ENCODE measurements at regions not wholly inside any gene's neighbourhood (a gene's known extent, or its start where the extent isn't known, plus 50 kb on each side); places are given as distances from the start of the nearest gene placed in this dataset.

DNA sequence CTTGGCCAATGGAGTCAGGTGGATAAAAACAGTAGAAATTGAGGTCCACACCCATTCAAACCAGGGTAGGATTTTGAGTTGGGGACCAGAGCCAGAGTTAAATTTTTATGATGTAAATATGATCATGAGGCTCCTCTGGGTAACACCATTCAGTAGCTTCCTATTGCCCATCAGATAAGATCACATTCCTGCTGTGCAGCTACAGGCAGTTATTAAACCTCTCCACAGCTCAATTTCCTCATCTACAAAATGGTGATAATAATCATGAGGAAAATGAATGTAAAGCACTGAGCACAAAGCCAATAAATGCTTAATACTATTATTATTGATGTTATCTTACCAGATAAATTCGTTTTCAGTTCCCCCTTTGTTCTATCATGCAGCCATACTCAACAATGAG, 432.0 kb downstream of the CAAP1 start:
- peaks cover 2% of the 10 kb centered on the region for H3K9me3 Mint-ChIP-seq
- no peaks in the 10 kb centered on the region for H3K36me3 Mint-ChIP-seq (ENCODE audit: low read depth)
- H3K4me1 Mint-ChIP-seq (ENCODE audit: low read depth) = no peaks in the 10 kb centered on the region
- no peak overlapping the region for H3K27ac Mint-ChIP-seq
- POLR2A ChIA-PET = no interaction called here
- DNase-seq (no peak), ATAC-seq (no peak)
- CTCF ChIA-PET = no interaction called here
- TF ChIP-seq, protein P1, sequence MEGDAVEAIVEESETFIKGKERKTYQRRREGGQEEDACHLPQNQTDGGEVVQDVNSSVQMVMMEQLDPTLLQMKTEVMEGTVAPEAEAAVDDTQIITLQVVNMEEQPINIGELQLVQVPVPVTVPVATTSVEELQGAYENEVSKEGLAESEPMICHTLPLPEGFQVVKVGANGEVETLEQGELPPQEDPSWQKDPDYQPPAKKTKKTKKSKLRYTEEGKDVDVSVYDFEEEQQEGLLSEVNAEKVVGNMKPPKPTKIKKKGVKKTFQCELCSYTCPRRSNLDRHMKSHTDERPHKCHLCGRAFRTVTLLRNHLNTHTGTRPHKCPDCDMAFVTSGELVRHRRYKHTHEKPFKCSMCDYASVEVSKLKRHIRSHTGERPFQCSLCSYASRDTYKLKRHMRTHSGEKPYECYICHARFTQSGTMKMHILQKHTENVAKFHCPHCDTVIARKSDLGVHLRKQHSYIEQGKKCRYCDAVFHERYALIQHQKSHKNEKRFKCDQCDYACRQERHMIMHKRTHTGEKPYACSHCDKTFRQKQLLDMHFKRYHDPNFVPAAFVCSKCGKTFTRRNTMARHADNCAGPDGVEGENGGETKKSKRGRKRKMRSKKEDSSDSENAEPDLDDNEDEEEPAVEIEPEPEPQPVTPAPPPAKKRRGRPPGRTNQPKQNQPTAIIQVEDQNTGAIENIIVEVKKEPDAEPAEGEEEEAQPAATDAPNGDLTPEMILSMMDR (IDR thresholded peaks at IDR 0.05) = no peak
- H3K4me3 Mint-ChIP-seq = no peak overlapping the region
- intact Hi-C loops (cut with micrococcal nuclease) = no loop called here
- no peaks in the 10 kb centered on the region for H3K27me3 Mint-ChIP-seq

DNA sequence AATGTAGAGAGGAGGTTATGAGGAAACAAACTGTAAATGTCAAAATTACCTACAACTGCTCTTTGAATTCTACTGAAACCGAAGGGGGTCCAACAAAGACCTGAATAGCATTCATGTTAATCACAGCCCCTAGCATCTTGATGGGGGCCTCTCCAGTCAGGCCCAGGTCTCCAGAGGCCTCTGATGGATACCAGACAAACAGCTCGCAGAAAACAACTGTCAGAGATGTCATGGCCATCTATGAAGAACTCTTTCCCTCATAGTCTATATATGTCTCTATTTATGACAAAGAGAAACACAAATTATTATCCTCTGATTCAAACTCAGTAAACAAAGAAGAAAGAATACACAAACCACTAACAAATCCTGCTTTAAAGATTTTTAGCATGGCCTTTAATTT, 432.6 kb downstream of the CAAP1 start:
- no peaks in the 10 kb centered on the region for H3K27me3 Mint-ChIP-seq
- no peak overlapping the region for H3K27ac Mint-ChIP-seq
- no peaks in the 10 kb centered on the region for H3K9me3 Mint-ChIP-seq
- ChIA-PET CTCF (no interaction called here), POLR2A (no interaction called here)
- ATAC-seq = no peak
- no peak for DNase-seq
- TF ChIP-seq, protein P1 (IDR thresholded peaks at IDR 0.05) = no peak
- H3K4me1 Mint-ChIP-seq (ENCODE audit: low read depth) = no peaks in the 10 kb centered on the region
- H3K36me3 Mint-ChIP-seq (ENCODE audit: low read depth) = no peaks in the 10 kb centered on the region
- intact Hi-C loops (cut with micrococcal nuclease) = no loop called here
- H3K4me3 Mint-ChIP-seq = no peak overlapping the region

DNA sequence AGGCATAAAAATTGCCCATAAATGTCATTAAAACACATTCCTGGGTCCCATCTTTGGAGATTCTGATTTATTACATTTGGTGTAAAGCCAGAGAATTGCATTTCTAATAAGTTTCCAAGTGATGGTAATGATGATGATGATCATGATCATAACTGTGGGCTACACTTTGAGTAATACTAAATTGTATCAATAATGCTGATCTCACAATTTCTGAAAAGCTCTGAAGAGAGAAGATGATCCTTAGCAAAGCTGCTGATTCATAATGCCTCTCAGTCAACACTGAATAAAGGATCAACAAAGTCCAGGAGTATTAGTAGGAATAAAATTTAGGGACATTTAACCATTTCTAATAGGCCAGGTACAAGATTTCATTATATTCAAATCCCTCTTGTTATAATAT, 434.5 kb downstream of the CAAP1 start:
- no peaks in the 10 kb centered on the region for H3K4me1 Mint-ChIP-seq (ENCODE audit: low read depth)
- H3K4me3 Mint-ChIP-seq = no peak overlapping the region
- no peaks in the 10 kb centered on the region for H3K27me3 Mint-ChIP-seq
- no peaks in the 10 kb centered on the region for H3K36me3 Mint-ChIP-seq (ENCODE audit: low read depth)
- no peak for ATAC-seq
- TF ChIP-seq, protein P1 (IDR thresholded peaks at IDR 0.05) = no peak
- intact Hi-C loops (cut with micrococcal nuclease) = no loop called here
- POLR2A ChIA-PET = no interaction called here
- H3K27ac Mint-ChIP-seq = no peak overlapping the region
- CTCF ChIA-PET = interaction anchor here (1.1 kb wide), 1 partner anchor 134 kb away, joined by 3 read pairs; no protein-coding TSS in a partner anchor
- DNase-seq = no peak
- H3K9me3 Mint-ChIP-seq = no peaks in the 10 kb centered on the region

DNA sequence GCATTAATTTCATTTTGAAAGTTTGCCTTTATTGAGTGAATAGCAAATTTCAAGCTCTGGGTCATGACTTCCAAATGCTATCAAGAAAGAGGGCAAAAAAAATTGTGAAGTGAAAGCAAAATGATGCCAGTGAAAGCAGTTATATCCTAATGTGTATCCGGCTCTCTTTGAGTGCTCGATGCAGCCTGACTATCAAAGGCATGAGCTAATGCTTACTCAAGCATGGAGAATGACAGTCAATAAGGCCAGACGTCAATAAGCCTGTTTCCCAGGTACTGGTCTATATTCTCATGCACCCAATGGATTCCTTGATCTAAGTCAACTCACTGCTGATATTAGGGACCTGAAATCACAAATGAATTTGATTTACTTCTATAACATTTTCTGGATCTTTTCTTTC, 435.5 kb downstream of the CAAP1 start:
- TF ChIP-seq, protein P1 (IDR thresholded peaks at IDR 0.05) = no peak
- ATAC-seq = no peak
- CTCF ChIA-PET = interaction anchor here (1.1 kb wide), 1 partner anchor 133 kb away, joined by 3 read pairs; no protein-coding TSS in a partner anchor

DNA sequence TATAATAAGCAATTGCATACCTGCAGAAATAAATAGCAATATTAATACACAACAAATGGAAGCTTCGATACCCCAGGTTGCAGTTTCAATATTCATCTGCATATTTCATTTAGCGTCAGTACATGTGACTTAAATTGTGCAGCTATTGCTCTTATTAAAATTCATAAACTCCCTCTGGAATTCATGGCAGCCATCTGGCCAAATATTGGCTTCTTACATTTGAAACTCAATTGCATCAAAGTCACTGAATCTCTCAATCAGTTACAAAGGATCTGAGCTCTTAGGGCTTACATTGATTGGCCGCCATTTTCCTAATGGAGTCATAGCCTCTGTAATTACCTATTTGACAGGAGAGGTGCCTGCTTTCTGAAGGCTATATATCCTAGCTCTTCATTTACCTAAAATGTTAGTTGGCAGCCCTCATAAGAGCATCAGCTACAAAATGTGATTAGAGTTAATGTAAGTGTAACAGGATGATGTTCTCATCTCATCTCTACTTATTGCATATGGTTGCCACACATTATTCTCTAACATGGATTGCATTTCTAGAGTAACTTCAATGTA, 453.5 kb downstream of the CAAP1 start:
- H3K27me3 Mint-ChIP-seq = no peaks in the 10 kb centered on the region
- no peak overlapping the region for H3K4me3 Mint-ChIP-seq
- no peaks in the 10 kb centered on the region for H3K36me3 Mint-ChIP-seq (ENCODE audit: low read depth)
- H3K4me1 Mint-ChIP-seq (ENCODE audit: low read depth) = no peaks in the 10 kb centered on the region
- H3K9me3 Mint-ChIP-seq = no peaks in the 10 kb centered on the region
- intact Hi-C loops (cut with micrococcal nuclease) = no loop called here
- ATAC-seq (no peak), DNase-seq (no peak)
- TF ChIP-seq, protein P1 (IDR thresholded peaks at IDR 0.05) = no peak
- ChIA-PET CTCF (no interaction called here), POLR2A (no interaction called here)
- no peak overlapping the region for H3K27ac Mint-ChIP-seq

More for the DNA sequence above, 435.5 kb downstream of the CAAP1 start:
- Mint-ChIP-seq H3K27me3 (no peaks in the 10 kb centered on the region), H3K36me3 (ENCODE audit: low read depth) (no peaks in the 10 kb centered on the region), H3K27ac (no peak overlapping the region), H3K4me3 (no peak overlapping the region), H3K4me1 (ENCODE audit: low read depth) (no peaks in the 10 kb centered on the region), H3K9me3 (no peaks in the 10 kb centered on the region)
- POLR2A ChIA-PET = no interaction called here
- intact Hi-C loops (cut with micrococcal nuclease) = no loop called here
- DNase-seq = no peak
